ENCODE measurements at regions not wholly inside any gene's neighbourhood (a gene's known extent, or its start where the extent isn't known, plus 50 kb on each side); places are given as distances from the start of the nearest gene placed in this dataset.
"Not testable (repeated sequence)": the region's sequence is repeated elsewhere in the genome, so short reads cannot be mapped to it uniquely, and the experiment has no call there.

DNA sequence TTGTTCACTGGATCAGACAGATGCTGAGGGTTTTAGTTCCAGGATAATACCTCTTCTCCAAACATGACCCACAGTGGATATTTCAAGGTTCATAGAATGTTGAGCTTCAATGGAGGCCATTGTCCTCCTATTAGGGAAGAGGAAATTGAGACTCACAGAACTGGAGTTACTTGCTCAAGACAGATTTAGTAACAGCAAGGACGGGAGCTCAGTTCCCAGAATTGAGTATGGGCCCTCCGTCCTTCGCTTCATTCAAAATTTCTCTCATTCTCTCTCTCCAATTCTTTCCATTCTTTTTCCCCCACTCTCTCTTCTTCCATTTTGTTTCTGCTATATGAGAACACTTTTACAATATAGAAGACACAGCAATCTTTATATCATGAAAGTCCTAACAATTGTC, 94.0 kb downstream of the DNAJB9 start:
- Histone ChIP-seq H3K27me3 (replicated peaks; ENCODE audit: control insufficient read depth, insufficient read depth, low read length) (no peaks in the 10 kb centered on the region; the same call in 1 of the 2 replicates), H3K4me3 (replicated peaks; ENCODE audit: low read depth, low read length) (no peak overlapping the region), H3K36me3 (ENCODE audit: control insufficient read depth, insufficient read depth, low read length) (no peaks in the 10 kb centered on the region)
- TF ChIP-seq, protein P1, sequence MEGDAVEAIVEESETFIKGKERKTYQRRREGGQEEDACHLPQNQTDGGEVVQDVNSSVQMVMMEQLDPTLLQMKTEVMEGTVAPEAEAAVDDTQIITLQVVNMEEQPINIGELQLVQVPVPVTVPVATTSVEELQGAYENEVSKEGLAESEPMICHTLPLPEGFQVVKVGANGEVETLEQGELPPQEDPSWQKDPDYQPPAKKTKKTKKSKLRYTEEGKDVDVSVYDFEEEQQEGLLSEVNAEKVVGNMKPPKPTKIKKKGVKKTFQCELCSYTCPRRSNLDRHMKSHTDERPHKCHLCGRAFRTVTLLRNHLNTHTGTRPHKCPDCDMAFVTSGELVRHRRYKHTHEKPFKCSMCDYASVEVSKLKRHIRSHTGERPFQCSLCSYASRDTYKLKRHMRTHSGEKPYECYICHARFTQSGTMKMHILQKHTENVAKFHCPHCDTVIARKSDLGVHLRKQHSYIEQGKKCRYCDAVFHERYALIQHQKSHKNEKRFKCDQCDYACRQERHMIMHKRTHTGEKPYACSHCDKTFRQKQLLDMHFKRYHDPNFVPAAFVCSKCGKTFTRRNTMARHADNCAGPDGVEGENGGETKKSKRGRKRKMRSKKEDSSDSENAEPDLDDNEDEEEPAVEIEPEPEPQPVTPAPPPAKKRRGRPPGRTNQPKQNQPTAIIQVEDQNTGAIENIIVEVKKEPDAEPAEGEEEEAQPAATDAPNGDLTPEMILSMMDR (IDR thresholded peaks at IDR 0.05; ENCODE audit: insufficient read depth, low read length, poor library complexity, severe bottlenecking) = no peak
- no peak for DNase-seq (ENCODE audit: extremely low read depth, insufficient read length)

DNA sequence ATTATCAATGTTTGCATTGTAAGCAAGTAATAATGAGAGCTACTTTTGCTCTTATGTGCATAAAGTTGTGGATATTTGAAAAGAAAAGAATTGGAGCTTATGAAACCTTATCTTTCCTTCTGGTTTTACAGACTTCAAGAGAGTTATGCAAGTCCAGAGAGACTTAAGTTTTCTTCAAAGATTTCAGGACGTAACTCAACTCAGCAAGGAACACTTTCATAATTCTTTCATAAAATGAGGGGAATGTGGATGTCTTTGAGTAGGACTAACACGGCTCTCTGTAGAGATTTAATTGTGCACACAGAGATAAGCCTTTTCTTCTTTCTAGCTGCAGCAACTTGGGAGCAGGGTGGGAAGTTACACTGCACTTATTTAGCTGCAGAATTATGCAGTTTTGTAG, 97.5 kb downstream of the DNAJB9 start:
- H3K27me3 ChIP-seq (replicated peaks; ENCODE audit: control insufficient read depth, insufficient read depth, low read length) = no peaks in the 10 kb centered on the region
- TF ChIP-seq, protein P1 (IDR thresholded peaks at IDR 0.05; ENCODE audit: insufficient read depth, low read length, poor library complexity, severe bottlenecking) = no peak
- H3K4me3 ChIP-seq (replicated peaks; ENCODE audit: low read depth, low read length) = no peak overlapping the region

DNA sequence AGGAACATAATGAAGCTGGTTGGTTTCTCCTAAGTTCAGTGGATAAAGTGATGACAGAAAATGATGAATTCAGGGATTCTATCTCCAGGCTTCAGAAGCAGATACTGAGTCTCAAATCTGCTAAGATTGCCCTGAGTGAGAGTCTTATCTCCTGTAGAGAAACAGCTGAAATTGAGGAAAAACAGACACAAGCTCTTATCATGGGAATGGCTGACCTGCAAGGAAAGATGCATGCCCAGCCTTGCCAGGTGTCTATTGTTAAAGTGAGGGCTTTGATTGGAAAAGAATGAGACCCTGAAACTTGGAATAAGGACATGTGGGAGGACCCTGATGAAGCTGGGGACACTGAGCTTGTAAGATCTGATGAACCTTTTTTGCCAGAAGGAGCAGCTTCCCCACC, 100.3 kb downstream of the DNAJB9 start:
- TF ChIP-seq, protein P1 (IDR thresholded peaks at IDR 0.05; ENCODE audit: insufficient read depth, low read length, poor library complexity, severe bottlenecking) = no peak
- DNase-seq (ENCODE audit: extremely low read depth, insufficient read length) = no peak
- H3K27me3 ChIP-seq (replicated peaks; ENCODE audit: control insufficient read depth, insufficient read depth, low read length) = no peaks in the 10 kb centered on the region
- no peak overlapping the region for H3K4me3 ChIP-seq (replicated peaks; ENCODE audit: low read depth, low read length)
- no peaks in the 10 kb centered on the region for H3K36me3 ChIP-seq (ENCODE audit: control insufficient read depth, insufficient read depth, low read length)

More for the DNA sequence above, 97.5 kb downstream of the DNAJB9 start:
- H3K36me3 ChIP-seq (ENCODE audit: control insufficient read depth, insufficient read depth, low read length) = no peaks in the 10 kb centered on the region
- DNase-seq (ENCODE audit: extremely low read depth, insufficient read length) = no peak

DNA sequence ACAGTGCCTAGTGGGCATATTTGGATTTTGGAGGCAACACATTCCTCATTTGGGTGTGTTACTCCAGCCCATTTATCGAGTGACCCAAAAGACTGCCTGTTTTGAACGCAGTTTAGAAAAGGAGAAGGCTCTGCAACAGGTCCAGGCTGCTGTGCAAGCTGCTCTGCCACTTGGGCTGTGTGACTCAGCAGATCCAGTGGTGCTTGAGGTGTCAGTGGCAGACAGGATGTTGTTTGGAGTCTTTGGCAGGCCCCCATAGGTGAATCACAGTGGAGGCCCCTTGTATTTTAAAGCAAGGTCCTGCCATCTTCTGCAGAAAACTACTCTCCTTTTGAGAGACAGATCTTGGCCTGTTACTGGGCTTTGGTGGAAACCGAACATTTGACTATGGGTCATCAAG, 104.0 kb downstream of the DNAJB9 start:
- not testable (repeated sequence) for H3K36me3 ChIP-seq (ENCODE audit: control insufficient read depth, insufficient read depth, low read length); H3K27me3 ChIP-seq (replicated peaks; ENCODE audit: control insufficient read depth, insufficient read depth, low read length); H3K4me3 ChIP-seq (replicated peaks; ENCODE audit: low read depth, low read length); DNase-seq (ENCODE audit: extremely low read depth, insufficient read length)

DNA sequence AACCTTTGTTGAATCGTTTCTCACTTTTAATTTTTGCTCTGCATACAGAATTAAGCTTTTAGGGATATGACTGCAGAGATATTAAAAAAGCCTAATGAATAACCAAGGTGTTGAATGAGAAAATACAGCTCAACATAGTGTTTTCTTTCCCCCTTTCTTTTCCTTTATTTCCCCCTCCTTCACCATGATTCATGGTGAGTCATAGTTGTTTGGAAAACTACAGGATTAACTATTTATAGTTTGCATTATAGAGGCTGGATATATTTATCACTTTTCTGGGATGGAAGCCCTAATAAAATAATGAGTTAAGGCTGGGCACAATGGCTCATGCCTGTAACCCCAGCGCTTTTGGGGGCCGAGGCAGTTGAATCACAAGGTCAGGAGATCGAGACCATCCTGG, 115.0 kb downstream of the DNAJB9 start:
- Histone ChIP-seq H3K36me3 (ENCODE audit: control insufficient read depth, insufficient read depth, low read length) (no peaks in the 10 kb centered on the region), H3K27me3 (replicated peaks; ENCODE audit: control insufficient read depth, insufficient read depth, low read length) (no peaks in the 10 kb centered on the region), H3K4me3 (replicated peaks; ENCODE audit: low read depth, low read length) (no peak overlapping the region)
- DNase-seq (ENCODE audit: extremely low read depth, insufficient read length) = no peak
- TF ChIP-seq, protein P1 (IDR thresholded peaks at IDR 0.05; ENCODE audit: insufficient read depth, low read length, poor library complexity, severe bottlenecking) = no peak

DNA sequence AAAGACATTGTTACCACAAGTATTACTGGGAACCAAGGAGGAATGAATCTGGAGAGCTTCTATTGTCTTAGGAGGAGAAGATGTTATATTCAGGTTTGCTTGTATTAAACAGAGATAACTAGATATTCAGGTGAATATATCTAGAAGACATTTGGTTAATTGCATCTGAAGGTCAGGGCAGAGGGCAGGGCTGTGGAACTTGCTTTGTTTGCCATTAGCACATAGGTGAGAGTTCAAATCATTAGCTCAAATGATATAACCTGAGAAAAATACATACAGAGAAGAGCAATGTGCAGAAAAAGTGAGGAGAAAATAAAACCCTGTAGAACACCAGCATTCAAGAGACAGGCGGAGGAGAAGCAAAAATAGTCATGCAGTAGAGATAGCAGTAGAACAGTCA, 116.8 kb downstream of the DNAJB9 start:
- TF ChIP-seq, protein P1 (IDR thresholded peaks at IDR 0.05; ENCODE audit: insufficient read depth, low read length, poor library complexity, severe bottlenecking) = no peak
- Histone ChIP-seq H3K36me3 (ENCODE audit: control insufficient read depth, insufficient read depth, low read length) (no peaks in the 10 kb centered on the region), H3K4me3 (replicated peaks; ENCODE audit: low read depth, low read length) (no peak overlapping the region), H3K27me3 (replicated peaks; ENCODE audit: control insufficient read depth, insufficient read depth, low read length) (no peaks in the 10 kb centered on the region)
- DNase-seq (ENCODE audit: extremely low read depth, insufficient read length) = no peak
